GM03348 (cell line): ENCODE measurements at regions not wholly inside any gene's neighbourhood (a gene's known extent, or its start where the extent isn't known, plus 50 kb on each side); places are given as distances from the start of the nearest gene placed in this dataset.

Source experiments
- DNase-seq: peaks from one replicate; pipeline ENCODE4 v3.0.0; 2012; ENCODE audit warnings: low spot score

DNA sequence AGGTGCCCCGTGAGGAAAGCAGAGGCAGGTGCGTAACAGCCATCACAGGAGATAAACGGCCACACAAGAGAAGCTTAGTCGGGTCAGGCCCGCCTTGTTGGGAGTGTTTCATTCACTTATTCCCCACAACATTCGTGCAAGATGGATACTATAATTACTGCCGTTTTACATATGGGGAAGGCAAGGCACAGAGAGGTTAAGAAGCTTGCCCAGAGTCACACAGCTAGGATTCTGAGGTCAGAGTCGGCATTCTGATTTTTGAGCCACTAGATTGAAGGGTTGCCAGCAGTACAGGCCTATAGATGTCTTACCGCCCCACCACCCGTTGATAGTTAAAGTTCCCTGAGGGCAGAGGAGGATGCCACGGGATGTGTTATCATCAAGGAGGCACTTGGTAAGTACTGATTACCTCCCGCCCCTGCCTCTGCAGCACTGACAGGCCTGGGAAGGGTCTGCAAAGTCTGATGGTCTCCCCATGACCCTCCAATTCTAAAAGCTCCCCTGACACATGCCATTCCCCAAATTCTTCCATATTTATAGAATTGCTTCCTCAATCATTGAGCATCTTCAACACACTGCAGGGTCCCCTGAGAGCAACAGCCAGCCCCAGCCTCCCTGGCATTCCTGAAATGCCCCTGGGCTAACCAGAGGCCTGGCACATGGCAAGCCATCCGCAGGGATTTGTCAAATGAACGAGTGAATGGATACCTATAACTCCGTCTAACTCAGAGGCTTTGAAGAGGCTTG lies 74.7 kb upstream of the CLDN14 start:
- DNase-seq, result no peak

- no peak for DNase-seq
These were observed 75.4 kb upstream of the CLDN14 start for GRCh38 chr21:36555199-36555800.

DNA sequence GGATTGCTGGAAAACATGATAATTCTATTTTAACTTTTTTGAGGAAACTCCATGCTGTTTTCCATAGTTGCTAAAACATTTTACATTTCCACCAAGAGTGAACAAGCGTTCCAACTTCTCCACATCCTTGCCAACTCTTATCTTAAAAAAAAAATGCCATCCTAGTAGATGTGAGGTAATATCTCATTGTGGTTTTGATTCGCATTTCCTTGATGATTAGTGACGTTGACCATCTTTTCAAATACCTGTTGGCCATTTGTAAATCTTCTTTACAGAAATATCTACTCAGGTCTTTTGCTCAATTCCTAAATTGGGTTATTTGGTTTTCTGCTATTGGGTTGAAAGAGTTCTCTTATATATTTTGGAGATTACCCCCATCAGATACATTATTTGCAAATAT lies 77.4 kb upstream of the CLDN14 start:
- DNase-seq, result no peak

- DNase-seq, result no peak
These were observed 81.1 kb upstream of the CLDN14 start for GRCh38 chr21:36560933-36561575.

GRCh38 chr21:36563341-36563926 lies 83.5 kb upstream of the CLDN14 start:
- DNase-seq, result peak; percentile 29

- no peak for DNase-seq
These were observed 84.7 kb upstream of the CLDN14 start for GRCh38 chr21:36564647-36565046.

- DNase-seq, result no peak
These were observed 85.6 kb upstream of the CLDN14 start for GRCh38 chr21:36565540-36565939.

GRCh38 chr21:36566644-36567043 lies 86.7 kb upstream of the CLDN14 start:
- no peak for DNase-seq

GRCh38 chr21:36567216-36567885 lies 87.4 kb upstream of the CLDN14 start:
- DNase-seq, result no peak

GRCh38 chr21:36569511-36569910 lies 89.6 kb upstream of the CLDN14 start:
- no peak for DNase-seq

DNA sequence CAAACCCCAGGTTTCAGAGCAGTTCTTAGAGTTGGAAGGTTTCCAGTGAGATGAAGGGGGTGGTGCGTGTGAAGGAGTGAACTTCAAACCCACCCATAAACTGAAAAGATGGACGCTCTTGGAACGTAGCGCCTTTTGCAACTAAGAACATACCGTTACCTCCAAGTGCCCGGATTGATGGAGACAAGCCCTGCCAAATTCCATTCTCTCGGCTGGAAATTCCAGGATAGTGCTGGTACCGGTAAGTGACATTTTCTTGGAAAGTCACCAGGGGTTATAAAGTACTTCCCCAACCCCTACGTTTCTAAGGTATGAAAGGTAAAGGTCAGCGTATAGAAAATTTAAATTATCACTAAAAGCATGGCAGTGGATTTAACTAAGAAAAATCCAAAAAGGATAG lies 91.6 kb upstream of the CLDN14 start:
- no peak for DNase-seq

DNA sequence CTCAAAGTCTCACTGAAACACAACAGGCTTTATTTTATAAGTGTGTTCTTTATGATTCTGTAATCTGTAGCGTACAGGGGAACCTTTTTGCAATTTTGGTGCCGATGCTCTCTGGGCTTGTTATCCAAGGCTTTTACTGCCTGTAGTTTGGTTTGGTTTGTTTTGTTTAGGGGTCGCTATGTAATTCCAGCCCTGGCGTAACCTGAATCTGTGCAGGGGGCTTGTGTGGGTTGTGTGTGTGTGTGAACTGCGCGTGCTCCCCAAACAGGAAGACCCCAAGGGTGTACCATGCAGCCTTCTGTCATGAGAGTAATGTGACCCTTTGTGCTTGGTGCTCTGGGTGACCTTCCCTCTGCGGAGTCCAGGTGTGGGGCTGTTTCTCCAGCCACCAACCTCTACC lies 92.1 kb upstream of the CLDN14 start:
- DNase-seq, result no peak

- DNase-seq, result no peak
These were observed 95.4 kb upstream of the CLDN14 start for GRCh38 chr21:36575306-36575705.

GRCh38 chr21:36576441-36576840 lies 96.5 kb upstream of the CLDN14 start:
- no peak for DNase-seq

- DNase-seq, result no peak
These were observed 100.0 kb upstream of the CLDN14 start for GRCh38 chr21:36579898-36580297.

- no peak for DNase-seq
These were observed 102.3 kb upstream of the CLDN14 start for GRCh38 chr21:36582271-36582670.

DNA sequence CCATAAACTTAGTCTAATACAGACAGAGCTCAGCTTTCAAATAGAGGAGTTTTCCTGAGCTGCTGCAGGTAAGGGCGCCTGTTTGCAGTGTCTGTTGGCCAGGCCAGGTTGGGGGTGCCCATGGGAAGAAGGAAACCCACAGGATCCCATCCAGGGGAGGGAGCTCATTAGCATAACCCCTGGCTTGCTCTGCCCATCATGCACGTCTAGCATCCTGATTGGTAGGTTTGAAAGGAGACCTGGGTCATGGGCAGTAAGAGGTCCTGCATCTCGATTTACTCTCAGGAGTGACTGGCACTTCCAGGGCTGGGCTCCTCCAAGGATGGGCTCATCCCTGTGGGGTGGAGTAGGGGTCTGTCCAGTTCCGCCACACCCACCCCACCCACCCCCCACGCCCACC lies 103.7 kb upstream of the CLDN14 start:
- DNase-seq, result no peak

DNA sequence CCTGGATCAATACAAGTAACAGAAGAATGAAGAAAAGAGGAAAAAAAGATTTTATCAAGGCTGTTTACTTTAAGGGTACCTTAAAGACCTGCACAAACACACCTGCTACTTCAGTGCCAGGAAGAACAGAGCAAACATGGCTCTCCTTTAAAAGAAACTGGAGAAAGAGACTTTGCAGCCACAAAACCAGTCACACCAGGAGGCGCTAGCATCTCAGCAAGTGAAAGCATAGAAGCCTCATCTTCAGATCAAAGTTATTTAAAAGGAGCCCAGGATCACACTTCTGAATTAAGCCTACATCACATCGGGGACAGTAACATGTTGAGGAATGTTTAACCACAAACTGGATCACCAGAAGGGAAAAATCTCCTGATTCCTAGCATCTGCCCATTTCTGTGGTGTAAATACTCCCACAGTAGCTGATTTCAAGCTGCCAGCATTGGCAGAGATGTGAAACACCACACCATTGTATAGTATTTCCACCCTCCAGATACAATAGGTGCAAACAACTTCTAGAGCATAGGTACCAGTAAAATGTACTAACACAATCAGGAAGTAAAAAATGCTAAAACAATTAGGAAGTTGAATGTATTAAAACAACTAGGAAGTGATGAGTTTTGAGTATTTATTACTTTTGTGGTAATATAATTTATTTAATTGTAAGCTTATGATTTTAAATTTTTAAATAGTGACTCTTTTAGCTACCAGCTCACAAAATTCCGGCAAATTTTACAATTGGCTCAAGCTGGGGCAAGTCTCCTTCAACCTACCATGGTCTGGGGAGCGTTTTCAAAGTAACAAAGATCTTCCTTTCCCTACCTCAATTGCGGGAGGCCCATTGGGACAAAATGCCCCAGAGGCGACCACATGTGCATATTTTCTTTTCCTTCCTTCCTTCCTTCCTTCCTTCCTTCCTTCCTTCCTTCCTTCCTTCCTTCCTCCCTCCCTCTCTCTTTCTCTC lies 105.3 kb upstream of the CLDN14 start:
- no peak for DNase-seq

- peak; percentile 17 for DNase-seq
These were observed 107.5 kb upstream of the CLDN14 start for GRCh38 chr21:36587388-36587787.

GRCh38 chr21:36589352-36589971 lies 109.5 kb upstream of the SIM2 start:
- peak; percentile 85 for DNase-seq
